GM19025 (cell line): ENCODE measurements at regions not wholly inside any gene's neighbourhood (a gene's known extent, or its start where the extent isn't known, plus 50 kb on each side); places are given as distances from the start of the nearest gene placed in this dataset.

Experiments
- ATAC-seq: cut with Tn5 transposase; IDR thresholded peaks from one replicate; pipeline ENCODE4 v1.9.1; 2021; ENCODE audit warnings: mild to moderate bottlenecking, low read depth, moderate library complexity; ENCODE audit not compliant: unreplicated experiment

DNA sequence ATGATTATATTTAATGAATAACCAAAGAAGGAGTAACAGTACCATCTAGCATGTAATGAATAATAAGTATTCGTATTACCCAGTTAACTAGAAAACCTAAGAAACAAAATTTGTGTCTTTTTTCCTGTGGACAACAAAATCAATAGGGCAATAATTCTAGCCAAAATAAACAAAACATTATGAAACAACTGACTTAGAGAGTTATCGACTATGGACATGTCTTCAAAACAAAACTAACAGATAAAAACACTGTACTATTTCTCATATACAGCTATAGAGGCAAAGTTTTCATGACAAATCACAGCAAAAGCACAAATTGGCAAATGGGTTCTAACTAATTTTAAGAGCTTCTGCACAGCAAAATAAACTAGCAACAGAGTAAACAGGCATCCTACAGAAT, 224.1 kb downstream of the ALX1 start:
- ATAC-seq = no peak

DNA sequence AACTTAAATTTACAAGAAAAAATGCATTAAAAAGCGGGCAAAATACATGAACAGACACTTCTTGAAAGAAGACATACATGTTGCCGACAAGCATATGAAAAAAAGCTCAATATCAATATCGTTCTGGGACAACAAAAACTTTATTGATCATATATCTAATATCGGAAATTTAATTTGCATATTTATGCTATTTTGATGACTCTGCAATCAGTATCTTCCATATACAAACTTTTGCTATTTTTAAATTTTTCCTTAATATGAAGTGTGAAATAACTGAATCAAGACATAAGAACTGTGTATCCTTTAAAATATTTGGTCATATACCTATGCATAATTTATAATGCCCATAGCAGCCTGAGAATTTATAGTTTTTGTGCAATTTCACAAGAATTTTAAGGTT, 224.6 kb downstream of the ALX1 start:
- no peak for ATAC-seq

DNA sequence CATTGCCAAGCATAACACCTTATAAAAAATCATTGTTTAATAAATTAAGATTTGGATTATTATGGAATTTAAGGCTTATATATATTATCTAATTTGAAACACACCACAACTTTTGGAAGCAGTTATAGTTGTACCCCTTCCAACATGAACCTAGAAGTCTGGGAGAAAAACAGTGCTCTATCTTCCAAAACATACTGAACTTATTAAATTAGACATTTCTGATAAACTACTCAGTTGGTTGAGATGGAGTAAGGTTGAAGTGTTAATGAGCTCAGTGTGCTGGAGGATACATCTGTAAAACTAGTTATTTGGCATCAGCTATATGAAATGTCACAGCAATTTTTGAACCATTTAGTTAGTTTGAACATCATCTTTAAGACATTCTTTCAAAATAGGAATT, 227.4 kb downstream of the ALX1 start:
- no peak for ATAC-seq

DNA sequence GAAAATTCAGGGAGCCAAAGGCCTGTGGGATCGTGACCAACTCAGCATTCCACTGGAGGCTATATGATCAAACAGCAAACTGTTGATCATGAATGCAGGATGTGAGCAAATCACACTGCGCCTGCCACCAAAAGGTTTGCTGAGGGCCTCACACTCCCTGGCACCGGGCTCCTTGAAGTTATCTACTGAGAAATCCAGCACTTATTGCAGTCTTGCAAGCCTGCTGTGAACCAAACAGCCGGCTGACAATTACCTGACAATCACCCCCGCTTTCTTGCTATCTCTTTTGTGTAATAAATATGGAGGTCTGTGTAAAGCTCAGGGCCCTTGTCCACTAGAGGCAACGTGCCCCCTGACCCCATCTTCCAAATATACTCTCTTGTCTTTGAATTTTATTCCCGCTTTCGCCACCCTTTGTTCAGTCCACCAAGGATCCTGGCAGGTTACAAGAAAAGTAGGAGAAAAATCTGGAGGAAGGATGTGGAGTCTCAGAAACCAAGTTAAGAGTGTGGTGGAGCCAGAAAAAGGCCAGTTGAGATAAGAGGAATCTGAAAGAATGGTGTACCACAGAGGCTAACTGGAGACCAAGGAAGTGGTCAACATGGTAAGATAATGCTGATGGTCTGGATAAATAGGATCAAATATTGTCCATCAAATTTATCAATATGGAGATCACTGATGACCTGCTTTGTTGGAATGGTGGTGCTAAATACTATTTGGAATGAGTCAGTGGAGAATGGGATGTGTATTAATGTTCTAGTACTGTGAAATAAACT, 229.2 kb downstream of the ALX1 start:
- ATAC-seq = peak; percentile 21

DNA sequence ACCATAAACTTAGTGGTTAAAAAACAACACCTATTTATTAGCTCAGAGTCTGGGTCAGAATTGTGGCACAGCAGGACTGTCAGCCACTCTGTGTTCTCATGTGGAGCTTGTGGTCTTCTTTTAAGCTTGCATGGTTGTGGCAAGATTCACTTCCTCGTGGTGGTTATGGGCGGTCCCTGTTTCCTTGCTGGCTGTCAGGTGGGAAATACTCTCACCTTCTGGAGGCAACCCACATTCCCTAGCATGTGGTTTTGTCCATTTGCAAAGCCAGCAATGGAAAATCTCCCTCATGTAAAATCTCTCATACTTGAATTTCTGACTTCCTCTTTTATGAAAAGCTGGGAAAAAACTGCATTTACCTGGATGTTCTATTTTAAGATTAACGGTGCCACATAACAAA, 229.8 kb downstream of the ALX1 start:
- peak; percentile 83 for ATAC-seq

DNA sequence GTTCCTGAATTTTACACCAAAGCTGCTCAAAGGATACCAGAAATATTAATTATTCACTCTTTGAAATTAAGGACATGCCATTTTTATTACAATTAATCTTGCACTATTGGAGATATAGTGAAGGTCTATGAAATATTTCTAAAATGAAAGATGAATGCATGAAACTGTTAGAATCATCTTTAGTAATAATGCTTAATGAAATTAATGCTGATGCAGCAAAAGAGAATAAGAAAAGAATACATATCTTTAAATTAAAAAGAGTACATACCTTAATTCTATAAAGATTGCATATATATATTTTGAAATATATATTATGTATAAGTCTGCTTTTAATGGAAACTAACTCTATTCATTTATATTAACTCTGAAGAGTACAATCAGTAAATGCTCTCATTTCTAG, 236.0 kb downstream of the ALX1 start:
- ATAC-seq = no peak

DNA sequence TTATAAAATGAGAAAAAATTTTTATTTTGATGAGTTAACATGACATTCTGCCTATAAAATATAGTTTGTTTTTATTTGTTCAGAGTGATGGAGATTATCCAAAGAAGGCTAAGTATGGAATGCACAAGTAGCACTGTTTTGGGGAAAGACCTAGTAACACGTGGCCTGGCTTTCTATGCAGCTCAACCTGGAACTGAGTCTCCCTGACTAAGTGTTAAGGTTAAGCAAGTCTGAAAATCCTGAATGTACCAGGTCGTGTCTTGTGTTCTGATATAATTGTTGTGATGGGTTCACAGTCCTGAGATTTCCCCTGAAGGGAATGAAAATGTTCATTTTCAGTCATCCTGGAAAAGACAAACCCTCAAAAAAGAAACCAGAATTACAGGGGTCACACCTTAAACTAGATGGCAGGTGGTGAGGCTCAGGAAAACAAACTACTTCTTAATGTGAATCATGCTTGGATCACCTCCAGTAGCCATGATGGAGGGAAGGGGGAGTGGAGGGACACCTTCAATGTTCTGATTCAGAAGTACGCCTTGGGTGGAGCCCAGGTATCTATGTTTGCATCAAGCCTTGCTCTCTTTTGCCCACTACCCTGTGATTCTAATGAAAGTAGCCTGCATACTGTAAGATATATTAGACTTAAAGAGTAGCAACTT, 236.8 kb downstream of the ALX1 start:
- ATAC-seq = no peak

DNA sequence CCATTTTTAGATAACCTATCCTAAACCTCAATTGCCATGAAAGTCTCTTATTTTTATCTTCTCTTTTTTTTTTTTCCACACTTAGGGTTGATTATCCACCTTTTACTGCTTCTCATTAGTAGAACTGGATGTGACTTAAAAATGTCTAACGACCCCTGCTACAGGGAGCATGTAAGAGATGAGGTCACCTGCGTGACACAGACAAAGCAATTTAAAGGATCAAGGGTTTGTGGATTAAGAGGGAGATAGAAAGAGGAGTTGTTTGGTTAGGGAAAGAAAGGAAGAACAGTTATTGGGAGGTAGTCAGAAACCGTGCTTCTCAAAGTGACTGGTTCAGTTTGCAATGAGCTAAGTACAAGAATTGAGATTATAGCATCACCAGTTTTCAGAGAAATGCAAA, 239.1 kb downstream of the ALX1 start:
- ATAC-seq = no peak

DNA sequence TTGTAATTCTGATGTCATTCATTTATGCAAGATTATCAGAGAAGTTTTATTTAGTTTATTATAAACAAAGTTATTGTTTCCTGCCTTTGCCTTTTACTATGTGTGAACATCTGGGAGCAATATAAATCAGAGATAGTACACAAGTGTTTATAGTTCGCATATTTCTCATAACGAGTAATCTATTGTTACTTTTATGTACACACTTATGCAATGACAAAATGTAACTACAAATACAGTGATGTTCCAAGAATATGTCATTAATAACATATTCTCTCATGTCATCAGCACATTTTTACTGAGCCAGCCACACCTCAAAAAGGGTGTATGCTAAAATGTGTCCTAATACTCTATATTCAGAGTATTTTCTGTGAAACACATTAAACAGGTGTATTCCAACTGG, 243.2 kb downstream of the ALX1 start:
- no peak for ATAC-seq

DNA sequence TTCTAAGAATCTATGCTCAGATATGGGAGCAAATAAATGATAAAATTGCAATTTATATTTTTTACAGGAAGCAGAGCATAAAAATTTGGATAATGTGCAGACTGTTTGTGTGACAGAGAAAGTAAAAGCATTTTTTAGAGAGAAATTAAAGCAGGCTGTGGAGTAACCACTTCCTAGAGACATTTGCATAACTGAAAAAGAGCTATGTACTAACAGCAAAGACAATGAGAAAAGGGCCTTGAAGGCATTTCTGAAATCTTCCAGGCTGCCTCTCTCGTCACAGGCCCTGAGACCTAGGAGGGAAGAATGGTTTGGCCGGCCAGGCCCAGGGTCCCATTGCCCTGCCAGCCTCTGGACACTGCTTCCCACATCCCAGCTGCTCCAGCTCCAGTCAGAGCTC, 247.2 kb downstream of the ALX1 start:
- peak; percentile 58 for ATAC-seq

DNA sequence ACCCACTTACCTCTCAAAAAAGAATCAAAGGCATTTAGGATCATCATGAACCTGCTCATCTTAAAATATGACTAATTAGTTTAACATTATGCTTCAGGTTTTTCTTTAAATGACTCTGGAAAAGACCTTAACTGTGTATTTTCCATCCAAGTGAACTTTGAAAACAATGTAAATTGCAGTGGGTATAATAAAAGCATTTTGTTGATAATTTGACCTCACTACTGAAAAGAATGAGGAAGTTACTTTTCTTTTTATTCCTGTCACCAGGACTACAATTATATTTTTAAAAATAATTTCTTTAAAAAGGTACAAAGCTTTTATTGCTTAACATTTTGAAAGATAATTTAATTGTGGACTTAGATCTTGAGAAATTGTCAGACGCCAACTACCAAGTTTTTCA, 249.9 kb downstream of the ALX1 start:
- ATAC-seq = no peak

DNA sequence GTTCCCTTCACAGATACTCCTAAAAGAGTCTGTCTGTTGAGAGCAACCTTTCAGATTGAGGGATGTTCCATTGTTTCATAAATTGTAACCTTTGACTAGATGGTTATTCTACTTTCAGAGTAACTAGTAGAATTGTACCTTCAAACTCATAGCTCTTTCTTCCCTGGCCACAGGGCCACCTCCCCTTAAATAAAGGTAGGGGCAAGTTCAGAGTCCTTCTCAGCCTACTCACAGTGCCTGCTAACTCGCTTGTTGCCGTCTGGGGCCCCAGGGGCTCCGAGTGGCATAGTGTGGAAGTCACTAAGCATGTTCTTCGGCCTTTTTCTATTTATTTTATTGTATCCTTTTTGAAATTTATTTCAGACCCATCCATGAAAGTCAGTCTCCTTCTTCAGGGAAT, 250.4 kb downstream of the ALX1 start:
- ATAC-seq = no peak

DNA sequence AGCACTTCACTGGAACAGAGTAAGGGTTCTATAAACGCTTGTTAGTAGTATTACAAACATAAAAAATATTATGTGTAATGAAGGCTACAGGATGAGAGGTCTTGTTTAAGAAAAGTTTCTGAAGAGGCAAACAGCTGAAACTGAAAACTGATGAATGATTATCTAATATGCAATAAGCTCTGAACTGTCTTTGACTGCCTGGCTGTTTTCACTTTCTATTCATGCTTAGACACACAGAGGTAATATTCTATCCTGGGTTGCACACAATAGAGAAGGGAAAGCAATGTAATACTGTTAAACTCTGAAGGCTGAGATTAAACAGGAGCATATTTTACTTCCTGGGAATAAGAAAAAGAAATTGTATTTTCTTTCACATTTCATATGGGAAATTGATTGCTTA, 251.3 kb downstream of the ALX1 start:
- peak; percentile 93 for ATAC-seq

DNA sequence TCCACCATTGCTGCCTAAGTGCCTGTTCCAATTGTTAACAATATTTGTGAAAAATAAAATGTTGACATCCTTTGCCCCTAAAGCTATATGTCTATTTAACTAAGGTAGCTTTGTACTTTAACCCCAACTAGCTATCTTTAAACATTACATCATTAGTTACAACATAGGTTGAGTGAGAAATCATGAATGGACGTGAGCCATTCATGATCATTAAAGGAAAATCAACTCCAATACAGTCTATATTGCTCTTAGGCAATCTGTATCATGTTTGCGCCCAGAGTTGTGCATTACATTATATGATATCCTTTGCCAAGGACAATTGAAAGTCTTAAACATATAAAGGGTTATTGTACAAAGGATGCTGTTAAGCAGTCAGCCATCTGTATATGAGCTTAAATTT, 269.6 kb downstream of the ALX1 start:
- no peak for ATAC-seq

DNA sequence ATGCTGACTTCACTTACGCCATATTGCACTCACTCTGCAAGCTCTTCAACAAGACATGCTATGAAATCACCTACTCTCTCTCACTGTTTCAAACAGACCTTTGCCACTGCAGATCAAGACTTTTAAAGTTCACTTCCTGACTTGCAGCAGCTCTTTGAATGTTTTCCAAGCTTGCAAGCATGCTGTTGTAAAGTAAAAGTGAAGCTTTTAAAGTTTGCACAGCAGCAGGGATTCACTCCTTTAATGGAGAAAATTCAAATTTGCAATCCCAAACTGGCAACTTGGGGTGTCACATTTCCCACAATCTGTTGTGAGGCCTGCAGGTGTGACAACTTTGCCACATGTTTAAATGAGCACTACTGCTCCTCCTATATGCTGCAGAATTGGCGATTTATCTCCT, 270.9 kb downstream of the ALX1 start:
- ATAC-seq = no peak

DNA sequence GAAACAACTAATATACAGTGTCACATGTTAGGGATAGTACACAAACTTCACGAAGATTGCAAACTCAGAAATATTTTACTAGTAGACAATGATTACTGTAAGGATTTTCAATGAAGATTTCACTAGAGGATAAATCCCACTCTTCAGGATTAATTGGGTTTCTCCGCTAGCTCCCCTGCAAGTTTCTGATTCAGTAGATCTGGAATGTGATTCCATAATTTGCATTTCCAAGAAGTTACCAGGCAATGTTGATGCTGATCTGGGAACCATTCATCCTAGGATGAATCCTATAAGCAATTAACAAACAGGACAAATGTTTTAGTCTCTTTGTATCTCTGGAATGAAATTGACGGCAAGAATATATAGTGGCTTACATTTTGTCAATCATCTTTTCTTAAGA, 272.4 kb downstream of the ALX1 start:
- ATAC-seq = no peak

DNA sequence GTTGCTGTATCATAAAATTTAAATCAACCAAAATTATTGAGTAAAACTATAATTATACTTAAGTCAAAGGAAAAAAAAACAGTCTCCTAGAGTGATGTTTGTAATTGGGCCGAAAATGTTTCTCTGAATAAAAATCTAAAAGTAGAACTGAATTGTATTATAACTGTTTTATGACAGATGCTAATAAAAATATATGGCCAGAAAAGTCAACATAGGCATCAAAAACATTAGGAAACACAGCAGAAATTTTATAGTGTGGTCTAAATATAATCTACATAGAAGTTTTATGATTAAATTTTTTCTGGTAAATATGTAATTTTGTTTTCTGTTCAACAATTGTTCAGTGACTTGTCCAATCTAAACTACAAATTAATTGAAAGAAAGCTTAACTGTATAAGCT, 277.8 kb downstream of the ALX1 start:
- ATAC-seq = no peak

DNA sequence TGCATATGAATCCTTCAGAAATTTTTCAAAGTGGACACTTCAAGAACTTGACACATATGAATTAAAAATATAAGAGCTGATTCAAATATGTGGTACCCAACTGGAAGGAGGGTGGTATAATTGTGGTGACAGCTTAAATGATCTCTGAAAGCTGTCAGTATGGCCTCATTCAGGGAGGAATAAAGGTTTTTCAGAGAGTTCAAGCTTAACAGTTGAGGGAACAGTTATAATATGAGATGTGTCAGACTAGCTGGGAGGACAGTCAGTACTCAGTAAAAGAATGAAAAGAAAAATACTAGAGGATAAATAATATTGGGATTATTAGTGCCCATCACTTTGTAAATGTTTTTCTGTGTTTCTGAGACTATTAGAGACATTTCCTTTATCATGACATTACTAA, 277.5 kb downstream of the RASSF9 start:
- ATAC-seq = no peak

DNA sequence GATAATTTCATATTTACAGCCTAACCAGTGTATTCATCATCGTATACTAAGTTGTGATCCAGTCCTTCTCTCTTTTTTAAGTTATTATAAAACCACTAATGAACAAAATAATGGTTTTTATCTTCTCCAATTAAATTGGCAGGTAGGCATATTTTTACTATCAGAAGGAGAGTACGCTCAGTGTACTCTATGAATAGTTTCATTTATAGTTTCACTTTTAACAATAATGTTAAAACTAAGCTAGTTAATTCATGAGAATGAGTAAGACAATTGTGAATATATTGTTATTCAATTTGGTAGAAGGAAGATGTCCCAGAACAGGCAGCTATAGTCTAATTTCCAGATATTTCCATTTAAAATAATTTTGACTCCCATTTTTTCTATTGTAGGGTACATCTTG, 277.1 kb downstream of the RASSF9 start:
- ATAC-seq = no peak

DNA sequence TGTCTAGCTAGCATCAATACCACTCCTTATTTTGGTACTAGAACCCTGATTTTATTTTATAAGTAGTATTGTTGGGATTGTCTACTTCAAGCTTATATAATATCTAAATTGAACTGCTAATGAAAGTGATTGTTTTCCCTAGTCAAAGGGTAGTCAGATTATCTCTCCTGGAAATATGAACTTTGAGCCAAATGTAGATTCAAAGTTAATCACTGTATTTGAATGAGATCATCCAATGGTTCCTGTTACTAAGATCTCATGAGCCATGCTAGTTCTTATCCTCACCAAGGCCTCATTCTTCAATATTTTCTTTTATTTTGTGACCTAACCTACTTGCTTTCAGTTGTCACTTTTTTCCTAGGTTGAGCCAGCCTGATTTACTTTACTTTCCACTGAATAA, 276.7 kb downstream of the RASSF9 start:
- ATAC-seq = no peak

DNA sequence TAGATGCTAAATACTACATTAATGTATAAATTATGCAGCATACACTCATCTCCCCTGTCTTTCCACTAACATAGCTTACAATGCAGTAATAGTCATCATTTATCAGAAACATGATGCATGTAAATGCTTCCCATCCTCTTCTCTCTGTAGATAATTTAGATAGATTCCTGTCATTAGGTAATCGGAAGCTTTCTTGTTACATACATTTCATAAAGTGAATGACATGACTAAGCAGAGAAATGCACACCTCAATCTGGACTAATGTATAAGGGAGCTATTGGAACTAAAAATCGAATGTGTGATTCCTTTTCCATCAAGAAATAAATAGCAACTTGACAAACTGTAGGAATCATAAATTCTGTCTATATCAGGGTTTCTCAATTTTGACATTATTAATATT, 273.4 kb downstream of the RASSF9 start:
- ATAC-seq = no peak

DNA sequence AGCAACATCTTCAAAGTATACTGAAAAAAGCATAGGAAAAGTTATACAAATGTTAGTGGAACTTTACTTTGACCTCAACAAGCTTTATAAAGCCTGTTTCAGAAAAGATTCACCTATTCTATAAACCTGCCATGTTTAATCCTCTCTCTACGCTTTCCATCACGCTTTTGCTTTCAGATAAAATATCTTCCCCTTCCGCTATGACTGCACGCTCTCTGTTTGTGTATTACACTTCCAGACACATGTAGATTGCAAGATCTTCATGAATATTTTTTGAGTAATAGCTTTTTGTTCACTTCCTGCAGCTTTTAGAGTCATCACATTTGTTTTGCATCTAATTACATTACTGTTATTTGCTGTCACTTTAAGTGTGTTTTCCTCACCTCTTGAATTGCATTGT, 271.4 kb downstream of the RASSF9 start:
- no peak for ATAC-seq
